Breast epithelium (tissue), 4 donors: ENCODE measurements at regions not wholly inside any gene's neighbourhood (a gene's known extent, or its start where the extent isn't known, plus 50 kb on each side); places are given as distances from the start of the nearest gene placed in this dataset.

Experiments used
- DNase-seq, 2 donors: peaks; one replicate each; pipeline ENCODE4 v3.0.0-alpha.2; 2019; ENCODE audit warnings: low spot score in 2 of 2
- H3K27ac ChIP-seq, 2 donors: fragments of 200-600 bp; sonication (generic) in 1 of 2; one replicate each; pipeline ENCODE4 v1.5.1; 2016 to 2019; ENCODE audit warnings: mild to moderate bottlenecking in 1 of 2
- H3K27me3 ChIP-seq, 2 donors: fragments of 200-600 bp; sonication (generic) in 1 of 2; one replicate each; pipeline versions ENCODE4 v1.5.1 to v1.6.0; 2017 to 2019; ENCODE audit warnings: control low read depth in 1 of 2, mild to moderate bottlenecking in 1 of 2
- H3K36me3 ChIP-seq: fragments of 200-600 bp; one replicate; pipeline ENCODE4 v1.5.1; 2019
- H3K4me1 ChIP-seq, 2 donors: fragments of 200-600 bp; sonication (generic); one replicate each; pipeline ENCODE4 v1.5.1; 2016 to 2019; ENCODE audit warnings: control low read depth in 1 of 2
- H3K4me3 ChIP-seq, 3 donors: fragments of 200-600 bp; sonication (generic); 1 replicate in 2 of 3; 2 replicates in 1 of 3; pipeline ENCODE4 v1.5.1; 2016 to 2019; ENCODE audit warnings: mild to moderate bottlenecking in 3 of 3, moderate library complexity in 2 of 3
- H3K9me3 ChIP-seq, 2 donors: fragments of 200-600 bp; sonication (generic) in 1 of 2; one replicate each; pipeline ENCODE4 v1.5.1; 2016 to 2019; ENCODE audit warnings: control low read depth in 1 of 2
- POLR2A ChIP-seq: fragments of 450-650 bp; IDR thresholded peaks from one replicate; pipeline ENCODE4 v1.6.1; 2016; ENCODE audit warnings: antibody characterized with exemption, mild to moderate bottlenecking, moderate library complexity
- POLR2AphosphoS5 ChIP-seq, 3 donors: sonication (generic); formaldehyde crosslinking; IDR thresholded peaks; one replicate each; pipeline ENCODE4 v1.6.1; 2017; ENCODE audit warnings: antibody characterized with exemption in 3 of 3
- intact Hi-C: fragments of 100-400 bp; cut with DNase I; formaldehyde crosslinking; loops from one replicate; pipeline ENCODE4 v1.15.1; 2023; ENCODE audit warnings: low total_unique reads
- TF ChIP-seq, protein P1 (sequence below), 3 donors: fragments of 450-650 bp; IDR thresholded peaks; one replicate each; pipeline ENCODE4 v1.5.1; 2016 to 2017; ENCODE audit warnings: antibody characterized with exemption in 3 of 3, mild to moderate bottlenecking in 3 of 3, moderate library complexity in 3 of 3

DNA sequence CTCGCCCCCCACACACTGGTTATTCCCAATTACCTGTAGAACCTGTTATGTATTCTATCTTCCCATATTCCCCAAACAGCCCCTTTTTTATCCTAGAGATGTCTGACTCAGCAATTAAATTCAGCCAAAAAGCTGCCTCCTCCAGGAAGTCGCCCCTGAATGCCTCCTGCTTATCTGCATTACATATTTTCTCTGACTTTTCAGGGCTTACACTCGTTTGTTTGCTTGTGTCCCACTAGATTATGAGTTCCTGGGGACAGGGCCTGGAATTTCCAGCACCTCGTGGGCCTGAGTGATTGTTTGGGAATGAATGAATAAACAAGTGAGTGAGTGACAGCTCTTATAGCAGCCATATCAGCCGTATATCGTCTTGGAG is 99.3 kb upstream of the RFLNA start:
- no peak overlapping the region for H3K4me3 ChIP-seq
- no peak for DNase-seq
- intact Hi-C loops = no loop called here
- TF ChIP-seq POLR2A (no peak), POLR2AphosphoS5 (IDR thresholded peaks at IDR 0.05) (no peak)
- TF ChIP-seq, protein P1, sequence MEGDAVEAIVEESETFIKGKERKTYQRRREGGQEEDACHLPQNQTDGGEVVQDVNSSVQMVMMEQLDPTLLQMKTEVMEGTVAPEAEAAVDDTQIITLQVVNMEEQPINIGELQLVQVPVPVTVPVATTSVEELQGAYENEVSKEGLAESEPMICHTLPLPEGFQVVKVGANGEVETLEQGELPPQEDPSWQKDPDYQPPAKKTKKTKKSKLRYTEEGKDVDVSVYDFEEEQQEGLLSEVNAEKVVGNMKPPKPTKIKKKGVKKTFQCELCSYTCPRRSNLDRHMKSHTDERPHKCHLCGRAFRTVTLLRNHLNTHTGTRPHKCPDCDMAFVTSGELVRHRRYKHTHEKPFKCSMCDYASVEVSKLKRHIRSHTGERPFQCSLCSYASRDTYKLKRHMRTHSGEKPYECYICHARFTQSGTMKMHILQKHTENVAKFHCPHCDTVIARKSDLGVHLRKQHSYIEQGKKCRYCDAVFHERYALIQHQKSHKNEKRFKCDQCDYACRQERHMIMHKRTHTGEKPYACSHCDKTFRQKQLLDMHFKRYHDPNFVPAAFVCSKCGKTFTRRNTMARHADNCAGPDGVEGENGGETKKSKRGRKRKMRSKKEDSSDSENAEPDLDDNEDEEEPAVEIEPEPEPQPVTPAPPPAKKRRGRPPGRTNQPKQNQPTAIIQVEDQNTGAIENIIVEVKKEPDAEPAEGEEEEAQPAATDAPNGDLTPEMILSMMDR (IDR thresholded peaks at IDR 0.05) = no peak
- H3K27me3 ChIP-seq = no peaks in the 10 kb centered on the region
- no peaks in the 10 kb centered on the region for H3K36me3 ChIP-seq
- H3K9me3 ChIP-seq = no peaks in the 10 kb centered on the region
- H3K27ac ChIP-seq = no peak overlapping the region
- no peaks in the 10 kb centered on the region for H3K4me1 ChIP-seq

DNA sequence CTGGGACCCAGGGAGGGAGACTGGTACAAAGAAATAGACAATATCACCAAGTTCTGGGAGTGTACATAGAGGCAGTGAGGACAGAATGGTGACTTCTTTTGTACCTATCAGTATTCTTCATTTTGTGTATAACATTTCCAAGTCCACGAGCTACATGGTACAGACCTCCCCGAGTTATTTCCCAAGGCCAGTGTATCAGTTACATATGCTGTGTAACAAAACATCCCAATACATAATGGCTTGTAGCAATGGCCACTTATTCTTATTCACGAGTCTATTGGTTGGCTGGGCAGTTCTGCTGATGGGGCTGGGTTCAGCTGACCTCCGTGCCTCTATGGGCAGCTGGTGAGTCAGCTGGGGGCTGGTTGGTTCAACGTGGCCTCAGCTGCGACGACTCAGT is 98.7 kb upstream of the RFLNA start:
- TF ChIP-seq, protein P1 (IDR thresholded peaks at IDR 0.05) = no peak
- TF ChIP-seq POLR2A = no peak
- TF ChIP-seq POLR2AphosphoS5 (IDR thresholded peaks at IDR 0.05) = no peak
- intact Hi-C loops = loop anchor here (2.0 kb wide), 1 partner anchor 47 kb away; no protein-coding TSS in a partner anchor
- no peaks in the 10 kb centered on the region for H3K4me1 ChIP-seq
- no peaks in the 10 kb centered on the region for H3K9me3 ChIP-seq
- no peaks in the 10 kb centered on the region for H3K36me3 ChIP-seq
- H3K4me3 ChIP-seq = no peak overlapping the region
- H3K27ac ChIP-seq = no peak overlapping the region
- no peaks in the 10 kb centered on the region for H3K27me3 ChIP-seq
- DNase-seq = no peak

DNA sequence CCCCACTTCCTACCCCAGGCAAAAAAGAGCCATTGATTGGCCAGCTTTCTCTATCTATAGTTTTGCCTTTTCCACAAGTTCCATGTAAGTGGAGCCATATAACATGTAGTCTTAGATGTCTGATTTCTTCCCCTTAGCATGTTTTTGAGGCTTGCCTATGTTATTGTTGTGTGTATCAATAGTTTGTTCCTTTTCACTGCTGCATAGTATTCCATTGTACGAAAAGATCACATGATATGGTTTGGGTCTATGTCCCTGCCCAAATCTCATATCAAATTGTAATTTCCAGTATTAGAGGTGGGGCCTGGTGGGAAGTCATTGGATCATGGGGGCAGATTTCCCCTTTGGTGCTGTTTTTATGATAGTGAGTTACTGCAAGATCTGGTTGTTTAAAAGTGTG is 93.6 kb upstream of the RFLNA start:
- H3K4me1 ChIP-seq = no peaks in the 10 kb centered on the region
- TF ChIP-seq, protein P1 (IDR thresholded peaks at IDR 0.05) = no peak
- TF ChIP-seq POLR2A (no peak), POLR2AphosphoS5 (IDR thresholded peaks at IDR 0.05) (no peak)
- no peaks in the 10 kb centered on the region for H3K9me3 ChIP-seq
- H3K4me3 ChIP-seq = no peak overlapping the region
- no peaks in the 10 kb centered on the region for H3K36me3 ChIP-seq
- H3K27me3 ChIP-seq = no peaks in the 10 kb centered on the region
- DNase-seq = no peak
- H3K27ac ChIP-seq = no peak overlapping the region
- intact Hi-C loops = no loop called here

DNA sequence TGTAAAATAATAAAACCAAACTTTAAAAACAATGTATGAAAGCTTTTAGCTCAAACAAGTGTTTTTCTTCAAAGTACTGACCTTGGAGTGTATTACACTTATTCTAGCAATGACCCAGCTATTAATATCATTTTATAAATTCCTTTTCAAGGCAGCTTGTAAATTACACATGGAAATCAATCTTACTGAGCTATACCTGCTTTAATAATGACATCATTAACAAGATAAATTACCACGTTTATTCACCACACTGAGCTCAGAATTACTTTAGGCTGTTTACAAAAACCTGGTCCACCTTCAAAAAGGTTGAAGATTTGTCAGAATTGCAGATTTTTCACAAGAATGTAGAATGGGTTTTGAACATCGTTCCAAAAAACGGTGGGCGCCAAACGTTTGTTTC is 91.7 kb upstream of the RFLNA start:
- Histone ChIP-seq H3K27me3 (no peaks in the 10 kb centered on the region), H3K27ac (no peak overlapping the region), H3K4me3 (no peak overlapping the region), H3K36me3 (no peaks in the 10 kb centered on the region), H3K4me1 (no peaks in the 10 kb centered on the region), H3K9me3 (no peaks in the 10 kb centered on the region)
- no peak for DNase-seq
- no peak for TF ChIP-seq POLR2AphosphoS5 (IDR thresholded peaks at IDR 0.05)
- TF ChIP-seq POLR2A = no peak
- TF ChIP-seq, protein P1 (IDR thresholded peaks at IDR 0.05) = no peak
- intact Hi-C loops = no loop called here

DNA sequence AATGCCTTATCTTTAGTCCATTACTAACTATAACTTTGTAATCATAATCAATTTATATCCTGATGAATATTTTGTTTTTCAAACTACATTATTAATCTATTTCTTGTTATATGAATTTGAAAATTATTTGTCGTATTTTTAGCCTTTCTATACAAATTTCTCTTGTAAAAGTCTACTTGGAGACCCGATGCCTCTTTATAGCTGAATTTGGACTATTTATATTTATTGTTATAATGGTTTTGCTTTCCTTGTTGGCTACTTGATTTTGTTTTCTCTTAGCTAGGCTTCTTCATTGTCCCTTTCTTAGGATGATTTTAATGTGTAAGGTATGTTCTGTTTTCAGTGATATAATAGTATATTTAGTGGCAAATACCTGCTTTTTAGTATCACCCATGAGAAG is 89.5 kb upstream of the RFLNA start:
- TF ChIP-seq, protein P1 (IDR thresholded peaks at IDR 0.05) = no peak
- no peak for TF ChIP-seq POLR2AphosphoS5 (IDR thresholded peaks at IDR 0.05)
- TF ChIP-seq POLR2A = no peak
- no peak for DNase-seq
- H3K4me3 ChIP-seq = no peak overlapping the region
- H3K4me1 ChIP-seq = no peaks in the 10 kb centered on the region
- no peaks in the 10 kb centered on the region for H3K36me3 ChIP-seq
- intact Hi-C loops = no loop called here
- no peak overlapping the region for H3K27ac ChIP-seq
- no peaks in the 10 kb centered on the region for H3K27me3 ChIP-seq
- no peaks in the 10 kb centered on the region for H3K9me3 ChIP-seq
